Colonic mucosa (tissue), 4 donors: ENCODE measurements at regions not wholly inside any gene's neighbourhood (a gene's known extent, or its start where the extent isn't known, plus 50 kb on each side); places are given as distances from the start of the nearest gene placed in this dataset.
"Not testable (repeated sequence)": the region's sequence is repeated elsewhere in the genome, so short reads cannot be mapped to it uniquely, and the experiment has no call there.

Source experiments
- DNase-seq: peaks from one replicate; pipeline ENCODE4 v3.0.0-alpha.2; 2020
- H3K27ac ChIP-seq: fragments of 200-600 bp; one replicate; pipeline ENCODE4 v1.8.0; 2021
- H3K27me3 ChIP-seq: fragments of 200-600 bp; one replicate; pipeline ENCODE4 v1.8.0; 2021
- H3K36me3 ChIP-seq: fragments of 200-600 bp; one replicate; pipeline ENCODE4 v1.8.0; 2021
- H3K4me1 ChIP-seq: fragments of 200-600 bp; one replicate; pipeline ENCODE4 v1.8.0; 2021; ENCODE audit warnings: mild to moderate bottlenecking
- H3K4me3 ChIP-seq: fragments of 200-600 bp; one replicate; pipeline ENCODE4 v1.8.0; 2021
- H3K9ac ChIP-seq, 2 donors: one replicate each; pipeline ENCODE4 v1.7.0; 2013; ENCODE audit warnings: control low read depth in 2 of 2, low read depth in 2 of 2, low read length in 2 of 2
- H3K9me3 ChIP-seq: fragments of 200-600 bp; one replicate; pipeline ENCODE4 v1.8.0; 2021
- CTCF ChIP-seq: fragments of 200-600 bp; IDR thresholded peaks from one replicate; pipeline ENCODE4 v1.8.0; 2022; ENCODE audit warnings: antibody characterized with exemption, mild to moderate bottlenecking
- intact Hi-C: fragments of 100-400 bp; cut with DNase I; formaldehyde crosslinking; loops from one replicate; pipeline ENCODE4 v1.14.1; 2022
- donor health status: healthy.
- donor health status: DM: no; HTN: no; CAD: no.
- donor health status: DM: no; HTN: no; CAD: no.

GRCh38 chr6:127406722-127407121 lies 52.5 kb downstream of the KIAA0408 start:
- H3K9ac ChIP-seq, H3K9me3 ChIP-seq, H3K27ac ChIP-seq, H3K4me1 ChIP-seq, H3K36me3 ChIP-seq, H3K4me3 ChIP-seq, intact Hi-C loops, DNase-seq, H3K27me3 ChIP-seq: not testable (repeated sequence)

GRCh38 chr6:127406122-127406521 lies 53.1 kb downstream of the KIAA0408 start:
- no peak overlapping the region for H3K27ac ChIP-seq
- intact Hi-C loops: no loop called here
- TF ChIP-seq CTCF: no peak

DNA sequence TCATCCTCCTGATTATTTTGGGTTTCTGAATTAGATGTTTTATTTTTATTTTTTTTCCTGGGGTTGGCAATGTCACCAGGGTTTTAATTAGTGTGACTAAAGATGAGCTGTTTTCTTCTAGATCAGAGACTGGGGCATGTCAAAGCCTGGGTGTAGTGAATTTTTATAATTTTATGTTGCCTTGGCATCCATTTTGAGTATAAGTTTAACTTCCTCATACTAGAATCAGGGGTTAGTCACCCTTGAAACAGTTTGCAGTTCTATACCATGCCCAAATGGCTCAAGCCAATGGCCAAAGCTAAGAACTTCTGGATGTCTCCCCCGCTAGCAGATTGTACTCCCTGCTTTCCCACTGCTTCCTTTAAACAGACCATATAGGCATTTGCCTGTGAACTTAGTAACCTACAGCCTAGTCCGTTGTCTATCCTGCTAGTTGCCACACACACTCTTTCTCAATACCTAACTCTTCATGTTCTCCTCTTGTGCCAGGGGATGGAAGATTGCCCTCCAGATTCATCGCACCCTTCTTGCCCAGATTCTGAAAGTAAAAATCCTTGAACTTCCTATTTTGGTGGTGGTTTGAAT lies 54.5 kb downstream of the KIAA0408 start:
- H3K27ac ChIP-seq: no peak overlapping the region
- H3K9ac ChIP-seq: no peak overlapping the region
- no peaks in the 10 kb centered on the region for H3K9me3 ChIP-seq
- no peak for DNase-seq
- intact Hi-C loops: no loop called here
- no peak for TF ChIP-seq CTCF
- H3K4me1 ChIP-seq: no peaks in the 10 kb centered on the region
- no peak overlapping the region for H3K4me3 ChIP-seq
- no peaks in the 10 kb centered on the region for H3K36me3 ChIP-seq
- no peaks in the 10 kb centered on the region for H3K27me3 ChIP-seq

More at GRCh38 chr6:127406122-127406521, 53.1 kb downstream of the KIAA0408 start:
- Histone ChIP-seq H3K4me3 (no peak overlapping the region), H3K4me1 (no peaks in the 10 kb centered on the region), H3K36me3 (no peaks in the 10 kb centered on the region), H3K27me3 (no peaks in the 10 kb centered on the region), H3K9me3 (no peaks in the 10 kb centered on the region), H3K9ac (no peak overlapping the region)
- no peak for DNase-seq

DNA sequence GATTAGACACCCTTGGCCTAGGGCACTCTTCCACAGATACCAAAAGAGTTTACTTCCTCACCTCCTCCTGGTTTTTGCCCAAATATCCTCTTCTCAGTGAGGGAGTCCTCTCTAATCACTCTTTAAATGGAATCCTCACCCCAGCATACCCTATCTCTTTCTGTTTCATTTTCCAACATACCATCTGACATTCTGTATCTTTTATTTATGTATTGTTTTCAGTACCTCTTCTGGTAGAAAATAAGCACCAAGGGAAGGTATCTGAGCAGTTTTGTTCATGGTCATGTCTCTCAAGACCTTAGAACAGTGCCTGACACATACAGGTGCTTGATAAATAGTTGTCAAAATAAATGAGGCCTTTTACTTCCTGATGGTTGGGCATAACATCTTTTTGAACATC lies 55.1 kb downstream of the KIAA0408 start:
- TF ChIP-seq CTCF: no peak
- no peaks in the 10 kb centered on the region for H3K4me1 ChIP-seq
- no peak overlapping the region for H3K4me3 ChIP-seq
- H3K9me3 ChIP-seq: no peaks in the 10 kb centered on the region
- H3K36me3 ChIP-seq: no peaks in the 10 kb centered on the region
- H3K9ac ChIP-seq: no peak overlapping the region
- H3K27ac ChIP-seq: no peak overlapping the region
- intact Hi-C loops: no loop called here
- no peak for DNase-seq
- no peaks in the 10 kb centered on the region for H3K27me3 ChIP-seq

DNA sequence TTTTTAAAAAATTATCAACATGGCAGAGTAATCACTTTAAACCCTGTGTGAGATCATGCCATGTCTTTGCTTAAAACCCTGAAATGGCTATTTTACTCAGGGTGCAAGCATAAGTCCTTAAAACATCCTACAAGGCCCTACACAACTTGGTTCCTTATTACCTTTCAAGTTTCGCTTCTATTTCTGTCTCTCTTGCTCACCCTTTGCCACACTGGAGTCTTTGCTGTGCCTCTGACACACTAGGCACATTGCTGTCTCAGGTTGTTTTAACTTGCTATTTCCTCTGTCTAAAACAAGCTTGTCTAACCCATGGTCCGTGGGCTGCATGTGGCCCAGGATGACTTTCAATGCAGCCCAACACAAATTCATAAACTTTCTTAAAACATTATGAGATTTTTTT lies 55.6 kb downstream of the KIAA0408 start:
- H3K27me3 ChIP-seq: no peaks in the 10 kb centered on the region
- TF ChIP-seq CTCF: no peak
- no peak for DNase-seq
- H3K4me1 ChIP-seq: no peaks in the 10 kb centered on the region
- no peak overlapping the region for H3K27ac ChIP-seq
- H3K9me3 ChIP-seq: no peaks in the 10 kb centered on the region
- no peaks in the 10 kb centered on the region for H3K36me3 ChIP-seq
- H3K4me3 ChIP-seq: no peak overlapping the region
- intact Hi-C loops: no loop called here
- H3K9ac ChIP-seq: no peak overlapping the region

- no peaks in the 10 kb centered on the region for H3K4me1 ChIP-seq
- intact Hi-C loops: no loop called here
- no peaks in the 10 kb centered on the region for H3K36me3 ChIP-seq
- DNase-seq: no peak
- no peak overlapping the region for H3K9ac ChIP-seq
- no peak for TF ChIP-seq CTCF
- H3K27ac ChIP-seq: no peak overlapping the region
- no peak overlapping the region for H3K4me3 ChIP-seq
- H3K9me3 ChIP-seq: no peaks in the 10 kb centered on the region
- no peaks in the 10 kb centered on the region for H3K27me3 ChIP-seq
Observed at GRCh38 chr6:127402890-127403617, 56.1 kb downstream of the KIAA0408 start.
